ENCODE measurements at regions not wholly inside any gene's neighbourhood (a gene's known extent, or its start where the extent isn't known, plus 50 kb on each side); places are given as distances from the start of the nearest gene placed in this dataset.

- Histone ChIP-seq H3K9ac (ENCODE audit: low read length in 5 of 5) (no peak overlapping the region), H3K4me1 (ENCODE audit: control insufficient read depth in 5 of 5, insufficient read depth in 5 of 5, low read length in 5 of 5) (no peaks in the 10 kb centered on the region), H3K9me3 (ENCODE audit: control insufficient read depth in 5 of 5, low read length in 5 of 5) (peaks cover 0 to 3% (median 0%) of the 10 kb centered on the region in 5 donors), H3K4me3 (ENCODE audit: low read depth in 1 of 5, low read length in 5 of 5) (no peak overlapping the region), H3K27ac (ENCODE audit: low read depth, low read length) (no peak overlapping the region), H3K36me3 (ENCODE audit: control insufficient read depth in 5 of 5, insufficient read depth in 5 of 5, low read length in 5 of 5) (no peaks in the 10 kb centered on the region), H3K27me3 (ENCODE audit: control insufficient read depth in 5 of 5, insufficient read depth in 4 of 5, low read length in 5 of 5) (no peaks in the 10 kb centered on the region)
Measured at GRCh38 chr4:14545807-14546206, 456.5 kb upstream of the CPEB2 start.

DNA sequence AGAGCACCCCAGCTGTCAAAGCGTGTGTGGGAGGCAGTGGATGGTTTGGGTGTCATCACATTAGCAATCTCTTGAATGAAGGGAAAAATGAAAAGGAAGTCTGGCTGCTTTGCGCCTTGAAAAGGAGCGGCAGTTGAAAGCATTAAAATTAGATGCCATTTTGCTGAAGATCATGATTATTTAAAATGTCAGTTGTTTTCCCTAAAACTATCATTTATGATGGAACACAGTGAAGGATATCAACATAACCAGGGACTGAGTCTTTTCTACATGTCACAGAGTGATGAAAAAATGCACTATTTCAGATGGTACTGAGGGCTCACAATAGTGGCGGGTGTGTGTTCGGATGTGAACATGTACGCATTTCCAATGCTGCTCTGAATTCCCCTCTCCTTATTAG, 450.2 kb upstream of the CPEB2 start:
- Histone ChIP-seq H3K4me3 (ENCODE audit: low read depth in 1 of 5, low read length in 5 of 5) (no peak overlapping the region), H3K27me3 (ENCODE audit: control insufficient read depth in 5 of 5, insufficient read depth in 4 of 5, low read length in 5 of 5) (no peaks in the 10 kb centered on the region), H3K27ac (ENCODE audit: low read depth, low read length) (no peak overlapping the region), H3K9me3 (ENCODE audit: control insufficient read depth in 5 of 5, low read length in 5 of 5) (no peaks in the 10 kb centered on the region), H3K36me3 (ENCODE audit: control insufficient read depth in 5 of 5, insufficient read depth in 5 of 5, low read length in 5 of 5) (no peaks in the 10 kb centered on the region), H3K9ac (ENCODE audit: low read length in 5 of 5) (no peak overlapping the region), H3K4me1 (ENCODE audit: control insufficient read depth in 5 of 5, insufficient read depth in 5 of 5, low read length in 5 of 5) (no peaks in the 10 kb centered on the region)

- Histone ChIP-seq H3K9ac (ENCODE audit: low read length in 5 of 5) (no peak overlapping the region), H3K27me3 (ENCODE audit: control insufficient read depth in 5 of 5, insufficient read depth in 4 of 5, low read length in 5 of 5) (no peaks in the 10 kb centered on the region), H3K4me3 (ENCODE audit: low read depth in 1 of 5, low read length in 5 of 5) (no peak overlapping the region), H3K36me3 (ENCODE audit: control insufficient read depth in 5 of 5, insufficient read depth in 5 of 5, low read length in 5 of 5) (no peaks in the 10 kb centered on the region), H3K9me3 (ENCODE audit: control insufficient read depth in 5 of 5, low read length in 5 of 5) (peaks cover 0 to 3% (median 0%) of the 10 kb centered on the region in 5 donors), H3K4me1 (ENCODE audit: control insufficient read depth in 5 of 5, insufficient read depth in 5 of 5, low read length in 5 of 5) (no peaks in the 10 kb centered on the region), H3K27ac (ENCODE audit: low read depth, low read length) (no peak overlapping the region)
Measured at GRCh38 chr4:14559646-14560045, 442.6 kb upstream of the CPEB2 start.

DNA sequence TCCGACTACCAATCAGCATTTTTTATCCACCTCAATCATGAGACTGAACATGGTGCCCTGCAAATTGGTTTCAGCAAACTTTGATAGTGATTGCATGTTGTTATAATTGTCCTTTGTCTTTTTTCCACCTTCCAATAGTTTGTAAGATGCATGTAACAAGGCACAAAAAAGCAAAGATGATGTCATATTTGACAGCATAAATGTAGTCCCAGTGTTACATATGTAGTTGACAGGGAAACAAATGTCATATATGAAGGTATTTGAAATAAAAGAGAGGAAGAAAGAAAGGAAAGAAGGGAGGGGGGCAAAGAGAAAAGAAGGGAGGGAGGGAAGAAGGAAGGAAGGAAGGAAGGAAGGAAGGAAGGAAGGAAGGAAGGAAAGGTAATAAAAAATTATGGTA, 441.7 kb upstream of the CPEB2 start:
- Histone ChIP-seq H3K9ac (ENCODE audit: low read length in 5 of 5) (no peak overlapping the region), H3K27me3 (ENCODE audit: control insufficient read depth in 5 of 5, insufficient read depth in 4 of 5, low read length in 5 of 5) (no peaks in the 10 kb centered on the region), H3K4me3 (ENCODE audit: low read depth in 1 of 5, low read length in 5 of 5) (no peak overlapping the region), H3K4me1 (ENCODE audit: control insufficient read depth in 5 of 5, insufficient read depth in 5 of 5, low read length in 5 of 5) (no peaks in the 10 kb centered on the region), H3K9me3 (ENCODE audit: control insufficient read depth in 5 of 5, low read length in 5 of 5) (peaks cover 0 to 3% (median 0%) of the 10 kb centered on the region in 5 donors), H3K36me3 (ENCODE audit: control insufficient read depth in 5 of 5, insufficient read depth in 5 of 5, low read length in 5 of 5) (no peaks in the 10 kb centered on the region), H3K27ac (ENCODE audit: low read depth, low read length) (no peak overlapping the region)

DNA sequence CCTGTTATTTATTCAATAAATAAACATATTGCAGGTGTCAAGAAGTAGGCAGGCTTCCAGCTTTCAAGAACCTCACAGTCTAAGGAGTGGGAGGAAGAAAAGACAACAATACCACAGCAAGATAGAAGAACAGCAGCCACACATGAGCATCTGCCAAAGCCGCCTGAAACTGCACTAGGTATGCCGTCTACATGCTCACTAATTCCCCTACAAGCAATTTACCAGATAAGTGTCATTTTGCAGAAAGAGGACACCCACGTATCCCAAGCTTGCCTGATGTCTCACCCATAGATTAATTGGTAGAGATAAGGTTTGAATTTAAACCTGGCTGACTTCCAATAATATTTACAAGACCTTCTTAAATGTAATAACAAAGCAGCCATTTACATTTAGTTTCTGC, 439.4 kb upstream of the CPEB2 start:
- Histone ChIP-seq H3K9me3 (ENCODE audit: control insufficient read depth in 5 of 5, low read length in 5 of 5) (peaks cover 0 to 6% (median 0%) of the 10 kb centered on the region in 5 donors), H3K27ac (ENCODE audit: low read depth, low read length) (no peak overlapping the region), H3K27me3 (ENCODE audit: control insufficient read depth in 5 of 5, insufficient read depth in 4 of 5, low read length in 5 of 5) (no peaks in the 10 kb centered on the region), H3K4me3 (ENCODE audit: low read depth in 1 of 5, low read length in 5 of 5) (no peak overlapping the region), H3K9ac (ENCODE audit: low read length in 5 of 5) (no peak overlapping the region), H3K36me3 (ENCODE audit: control insufficient read depth in 5 of 5, insufficient read depth in 5 of 5, low read length in 5 of 5) (no peaks in the 10 kb centered on the region), H3K4me1 (ENCODE audit: control insufficient read depth in 5 of 5, insufficient read depth in 5 of 5, low read length in 5 of 5) (no peaks in the 10 kb centered on the region)

GRCh38 chr4:14564281-14564680, 438.0 kb upstream of the CPEB2 start:
- no peaks in the 10 kb centered on the region for H3K27me3 ChIP-seq (ENCODE audit: control insufficient read depth in 5 of 5, insufficient read depth in 4 of 5, low read length in 5 of 5)
- H3K9ac ChIP-seq (ENCODE audit: low read length in 5 of 5), result no peak overlapping the region
- H3K9me3 ChIP-seq (ENCODE audit: control insufficient read depth in 5 of 5, low read length in 5 of 5), result peaks cover 0 to 6% (median 0%) of the 10 kb centered on the region in 5 donors
- H3K4me1 ChIP-seq (ENCODE audit: control insufficient read depth in 5 of 5, insufficient read depth in 5 of 5, low read length in 5 of 5), result peaks cover 0 to 4% (median 0%) of the 10 kb centered on the region in 5 donors
- H3K27ac ChIP-seq (ENCODE audit: low read depth, low read length), result no peak overlapping the region
- H3K4me3 ChIP-seq (ENCODE audit: low read depth in 1 of 5, low read length in 5 of 5), result no peak overlapping the region
- H3K36me3 ChIP-seq (ENCODE audit: control insufficient read depth in 5 of 5, insufficient read depth in 5 of 5, low read length in 5 of 5), result no peaks in the 10 kb centered on the region

DNA sequence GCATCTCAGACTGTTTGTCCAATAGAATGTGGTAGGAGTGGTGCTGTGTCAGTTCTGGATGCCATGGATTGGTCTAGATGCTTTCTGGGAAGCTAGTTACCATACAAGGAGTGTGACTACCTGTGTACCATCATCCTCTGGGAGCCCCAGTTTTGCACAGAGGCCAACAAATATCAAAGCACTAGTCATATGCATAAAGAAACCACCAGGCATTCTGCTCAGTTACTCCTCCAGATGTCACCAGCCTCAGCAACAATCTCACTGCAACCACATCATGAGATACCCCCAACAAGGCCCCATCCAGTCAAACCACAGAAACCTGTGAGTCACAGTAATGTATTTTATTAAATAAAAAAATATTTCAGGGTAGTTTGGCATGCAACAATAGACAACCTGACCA, 435.8 kb upstream of the CPEB2 start:
- H3K27ac ChIP-seq (ENCODE audit: low read depth, low read length), result no peak overlapping the region

GRCh38 chr4:14568351-14568750, 433.9 kb upstream of the CPEB2 start:
- Histone ChIP-seq H3K4me1 (ENCODE audit: control insufficient read depth in 5 of 5, insufficient read depth in 5 of 5, low read length in 5 of 5) (peaks cover 0 to 4% (median 0%) of the 10 kb centered on the region in 5 donors), H3K27me3 (ENCODE audit: control insufficient read depth in 5 of 5, insufficient read depth in 4 of 5, low read length in 5 of 5) (no peaks in the 10 kb centered on the region), H3K9me3 (ENCODE audit: control insufficient read depth in 5 of 5, low read length in 5 of 5) (peaks cover 0 to 6% (median 2%) of the 10 kb centered on the region in 5 donors), H3K4me3 (ENCODE audit: low read depth in 1 of 5, low read length in 5 of 5) (no peak overlapping the region), H3K36me3 (ENCODE audit: control insufficient read depth in 5 of 5, insufficient read depth in 5 of 5, low read length in 5 of 5) (no peaks in the 10 kb centered on the region), H3K9ac (ENCODE audit: low read length in 5 of 5) (no peak overlapping the region), H3K27ac (ENCODE audit: low read depth, low read length) (no peak overlapping the region)

More for the DNA sequence above, 435.8 kb upstream of the CPEB2 start:
- Histone ChIP-seq H3K9me3 (ENCODE audit: control insufficient read depth in 5 of 5, low read length in 5 of 5) (peaks cover 0 to 6% (median 0%) of the 10 kb centered on the region in 5 donors), H3K36me3 (ENCODE audit: control insufficient read depth in 5 of 5, insufficient read depth in 5 of 5, low read length in 5 of 5) (no peaks in the 10 kb centered on the region), H3K4me1 (ENCODE audit: control insufficient read depth in 5 of 5, insufficient read depth in 5 of 5, low read length in 5 of 5) (peaks cover 0 to 4% (median 0%) of the 10 kb centered on the region in 5 donors), H3K4me3 (ENCODE audit: low read depth in 1 of 5, low read length in 5 of 5) (no peak overlapping the region), H3K9ac (ENCODE audit: low read length in 5 of 5) (no peak overlapping the region), H3K27me3 (ENCODE audit: control insufficient read depth in 5 of 5, insufficient read depth in 4 of 5, low read length in 5 of 5) (no peaks in the 10 kb centered on the region)

- no peak overlapping the region for H3K27ac ChIP-seq (ENCODE audit: low read depth, low read length)
- no peaks in the 10 kb centered on the region for H3K4me1 ChIP-seq (ENCODE audit: control insufficient read depth in 5 of 5, insufficient read depth in 5 of 5, low read length in 5 of 5)
- H3K9ac ChIP-seq (ENCODE audit: low read length in 5 of 5), result no peak overlapping the region
Measured at GRCh38 chr4:14575289-14575688, 427.0 kb upstream of the CPEB2 start.

GRCh38 chr4:14575919-14576318, 426.4 kb upstream of the CPEB2 start:
- H3K9ac ChIP-seq (ENCODE audit: low read length in 5 of 5), result no peak overlapping the region
- no peak overlapping the region for H3K4me3 ChIP-seq (ENCODE audit: low read depth in 1 of 5, low read length in 5 of 5)

More at GRCh38 chr4:14575289-14575688, 427.0 kb upstream of the CPEB2 start:
- Histone ChIP-seq H3K4me3 (ENCODE audit: low read depth in 1 of 5, low read length in 5 of 5) (no peak overlapping the region), H3K27me3 (ENCODE audit: control insufficient read depth in 5 of 5, insufficient read depth in 4 of 5, low read length in 5 of 5) (no peaks in the 10 kb centered on the region), H3K9me3 (ENCODE audit: control insufficient read depth in 5 of 5, low read length in 5 of 5) (peaks cover 0 to 6% (median 3%) of the 10 kb centered on the region in 5 donors), H3K36me3 (ENCODE audit: control insufficient read depth in 5 of 5, insufficient read depth in 5 of 5, low read length in 5 of 5) (no peaks in the 10 kb centered on the region)

DNA sequence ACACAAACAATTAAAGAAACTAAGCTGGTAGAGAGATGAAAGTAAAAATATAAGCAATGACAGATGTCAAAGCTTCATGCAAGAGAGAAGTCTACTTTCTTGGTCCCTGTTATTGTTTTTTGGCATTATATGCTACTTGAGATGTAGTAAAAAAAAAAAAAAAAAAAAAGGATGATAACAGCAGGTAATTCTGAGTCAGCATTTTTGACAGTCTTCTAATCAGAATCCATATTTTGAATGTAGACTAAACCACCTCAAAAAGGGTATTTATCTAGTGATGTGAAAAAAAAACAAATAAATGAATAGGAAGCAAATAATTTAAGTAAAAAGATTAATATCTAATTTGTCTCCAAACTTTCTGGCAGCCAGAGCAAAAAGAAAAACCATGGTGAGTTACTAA, 422.2 kb upstream of the CPEB2 start:
- Histone ChIP-seq H3K4me3 (ENCODE audit: low read depth in 1 of 5, low read length in 5 of 5) (no peak overlapping the region), H3K27me3 (ENCODE audit: control insufficient read depth in 5 of 5, insufficient read depth in 4 of 5, low read length in 5 of 5) (no peaks in the 10 kb centered on the region), H3K27ac (ENCODE audit: low read depth, low read length) (no peak overlapping the region), H3K36me3 (ENCODE audit: control insufficient read depth in 5 of 5, insufficient read depth in 5 of 5, low read length in 5 of 5) (no peaks in the 10 kb centered on the region), H3K4me1 (ENCODE audit: control insufficient read depth in 5 of 5, insufficient read depth in 5 of 5, low read length in 5 of 5) (no peaks in the 10 kb centered on the region), H3K9ac (ENCODE audit: low read length in 5 of 5) (no peak overlapping the region), H3K9me3 (ENCODE audit: control insufficient read depth in 5 of 5, low read length in 5 of 5) (no peaks in the 10 kb centered on the region)

More at GRCh38 chr4:14575919-14576318, 426.4 kb upstream of the CPEB2 start:
- no peaks in the 10 kb centered on the region for H3K4me1 ChIP-seq (ENCODE audit: control insufficient read depth in 5 of 5, insufficient read depth in 5 of 5, low read length in 5 of 5)
- H3K36me3 ChIP-seq (ENCODE audit: control insufficient read depth in 5 of 5, insufficient read depth in 5 of 5, low read length in 5 of 5), result no peaks in the 10 kb centered on the region
- no peaks in the 10 kb centered on the region for H3K27me3 ChIP-seq (ENCODE audit: control insufficient read depth in 5 of 5, insufficient read depth in 4 of 5, low read length in 5 of 5)
- H3K9me3 ChIP-seq (ENCODE audit: control insufficient read depth in 5 of 5, low read length in 5 of 5), result peaks cover 0 to 6% (median 3%) of the 10 kb centered on the region in 5 donors
- H3K27ac ChIP-seq (ENCODE audit: low read depth, low read length), result no peak overlapping the region

Data from subcutaneous abdominal adipose tissue (tissue), 5 donors.